ENCODE measurements at regions not wholly inside any gene's neighbourhood (a gene's known extent, or its start where the extent isn't known, plus 50 kb on each side); places are given as distances from the start of the nearest gene placed in this dataset.

GRCh38 chr9:99360026-99360425, 137.9 kb downstream of the SEC61B start:
- no peak overlapping the region for H3K27ac ChIP-seq (ENCODE audit: extremely low read depth, low read depth, low read length)
- H3K9me3 ChIP-seq (replicated peaks; ENCODE audit: control insufficient read depth, insufficient read depth, low read depth, low read length) = no peaks in the 10 kb centered on the region
- no peak for DNase-seq (ENCODE audit: extremely low read depth in 1 of 4, low spot score in 3 of 4)
- H4K20me1 ChIP-seq (replicated peaks; ENCODE audit: control insufficient read depth, insufficient read depth, low read length) = no peaks in the 10 kb centered on the region
- in situ Hi-C loops (cut with MboI) = loop anchor here (10.0 kb wide), 1 partner anchor 165 kb away; no protein-coding TSS in a partner anchor
- no peak overlapping the region for H2AFZ ChIP-seq (ENCODE audit: low read depth, low read length)
- H3K27me3 ChIP-seq (ENCODE audit: control insufficient read depth in 2 of 2, insufficient read depth in 2 of 2, low read length in 2 of 2) = peaks cover 3 to 35% of the 10 kb centered on the region in 2 experiments; a peak in 4 of 5 replicates
- H3K4me3 ChIP-seq = no peak overlapping the region
- 0% methylated on average over 2 of the region's 2 CpGs for WGBS (ENCODE audit: insufficient coverage, low coverage, missing lambda C conversion rate)
- no peak overlapping the region for H3K9ac ChIP-seq (ENCODE audit: insufficient read depth in 1 of 2, low read depth in 2 of 2, low read length in 2 of 2)
- ATAC-seq = no peak
- CTCF ChIA-PET (ENCODE audit: low intra/inter-chr PET ratio) = no interaction called here
- no peaks in the 10 kb centered on the region for H3K36me3 ChIP-seq (ENCODE audit: control insufficient read depth, insufficient read depth, low read length)
- H3K4me1 ChIP-seq (replicated peaks in 1 of 2; ENCODE audit: control insufficient read depth in 2 of 2, insufficient read depth in 2 of 2, low read length in 2 of 2) = no peaks in the 10 kb centered on the region
- BruUV-seq (replicated peaks) = no TSS peak
- H3K4me2 ChIP-seq (ENCODE audit: insufficient read depth, low read length) = no peak overlapping the region
- H3K9me1 ChIP-seq (ENCODE audit: control insufficient read depth, insufficient read depth, low read length) = no peaks in the 10 kb centered on the region
- intact Hi-C loops (cut with micrococcal nuclease) = no loop called here
- no peaks in the 10 kb centered on the region for H3K79me2 ChIP-seq (ENCODE audit: control insufficient read depth, insufficient read depth, low read length)
- no peak for FAIRE-seq
- POLR2A ChIA-PET = interaction anchor here (0.6 to 0.9 kb wide), 3 partner anchors 11 to 17 kb away, joined by 3 to 4 read pairs (median 3); no protein-coding TSS in a partner anchor
- no peak for TF ChIP-seq TFE3 (CRISPR knock-in tag; IDR thresholded peaks at IDR 0.05)

GRCh38 chr9:99361817-99362216, 139.7 kb downstream of the SEC61B start:
- H3K27ac ChIP-seq (ENCODE audit: extremely low read depth, low read depth, low read length) = no peak overlapping the region
- no peak for ATAC-seq
- H3K4me1 ChIP-seq (replicated peaks in 1 of 2; ENCODE audit: control insufficient read depth in 2 of 2, insufficient read depth in 2 of 2, low read length in 2 of 2) = no peaks in the 10 kb centered on the region
- in situ Hi-C loops (cut with MboI) (loop anchor here (10.0 kb wide), 1 partner anchor 167 kb away; no protein-coding TSS in a partner anchor), intact Hi-C loops (cut with micrococcal nuclease) (no loop called here)
- no peak for DNase-seq (ENCODE audit: extremely low read depth in 1 of 4, low spot score in 3 of 4)
- H3K79me2 ChIP-seq (ENCODE audit: control insufficient read depth, insufficient read depth, low read length) = no peaks in the 10 kb centered on the region
- no peak overlapping the region for H3K9ac ChIP-seq (ENCODE audit: insufficient read depth in 1 of 2, low read depth in 2 of 2, low read length in 2 of 2)
- FAIRE-seq = no peak
- BruUV-seq (replicated peaks) = no TSS peak
- H2AFZ ChIP-seq (ENCODE audit: low read depth, low read length) = no peak overlapping the region
- H3K9me3 ChIP-seq (replicated peaks; ENCODE audit: control insufficient read depth, insufficient read depth, low read depth, low read length) = no peaks in the 10 kb centered on the region
- peaks cover 0 to 35% of the 10 kb centered on the region in 2 experiments; a peak in 4 of 5 replicates for H3K27me3 ChIP-seq (ENCODE audit: control insufficient read depth in 2 of 2, insufficient read depth in 2 of 2, low read length in 2 of 2)
- no peaks in the 10 kb centered on the region for H3K36me3 ChIP-seq (ENCODE audit: control insufficient read depth, insufficient read depth, low read length)
- no peaks in the 10 kb centered on the region for H3K9me1 ChIP-seq (ENCODE audit: control insufficient read depth, insufficient read depth, low read length)
- H4K20me1 ChIP-seq (replicated peaks; ENCODE audit: control insufficient read depth, insufficient read depth, low read length) = no peaks in the 10 kb centered on the region; the same call in 1 of the 2 replicates
- CTCF ChIA-PET (ENCODE audit: low intra/inter-chr PET ratio) = no interaction called here
- POLR2A ChIA-PET = no interaction called here
- no peak overlapping the region for H3K4me2 ChIP-seq (ENCODE audit: insufficient read depth, low read length)
- TF ChIP-seq HCFC1 (IDR thresholded peaks at IDR 0.05; ENCODE audit: low read depth, low read length) = no peak
- no peak for TF ChIP-seq CHAMP1 (IDR thresholded peaks at IDR 0.05)
- no peak for TF ChIP-seq SMARCE1 (IDR thresholded peaks at IDR 0.05)
- TF ChIP-seq ZFX (CRISPR knock-in tag; IDR thresholded peaks at IDR 0.05) = no peak
- no peak for TF ChIP-seq SRSF3 (IDR thresholded peaks at IDR 0.05; ENCODE audit: insufficient read depth, low read length)
- 1% methylated on average over 8 of the region's 8 CpGs for WGBS (ENCODE audit: insufficient coverage, low coverage, missing lambda C conversion rate)
- no peak overlapping the region for H3K4me3 ChIP-seq
